Retinal pigment epithelial cell (primary cell): ENCODE measurements at regions not wholly inside any gene's neighbourhood (a gene's known extent, or its start where the extent isn't known, plus 50 kb on each side); places are given as distances from the start of the nearest gene placed in this dataset.

Experiments used
- DNase-seq: peaks from one replicate; pipeline ENCODE4 v3.0.0-alpha.2; 2010; ENCODE audit warnings: low read depth
- H3K4me3 ChIP-seq: 2 replicates; pipeline ENCODE4 v1.5.1; 2011; ENCODE audit warnings: mild to moderate bottlenecking, low read length, control low read depth, moderate library complexity
- CTCF ChIP-seq: conservative IDR thresholded peaks from 2 replicates; pipeline ENCODE4 v1.5.1; 2011; ENCODE audit warnings: low read depth, low read length, control low read depth, inconsistent platforms

- no peak overlapping the region for H3K4me3 ChIP-seq
- no peak for TF ChIP-seq CTCF
- DNase-seq, result no peak
Measured at GRCh38 chr9:31253800-31254762, 1130.4 kb upstream of the ACO1 start.

- no peak for TF ChIP-seq CTCF
- no peak for DNase-seq
- no peak overlapping the region for H3K4me3 ChIP-seq
Measured at GRCh38 chr9:31255211-31255610, 1129.2 kb upstream of the ACO1 start.

GRCh38 chr9:31259824-31260223 lies 1124.6 kb upstream of the ACO1 start:
- no peak overlapping the region for H3K4me3 ChIP-seq
- no peak for TF ChIP-seq CTCF
- no peak for DNase-seq

GRCh38 chr9:31272456-31273295 lies 1111.8 kb upstream of the ACO1 start:
- peak; percentile 25 for DNase-seq
- no peak overlapping the region for H3K4me3 ChIP-seq
- TF ChIP-seq CTCF, result no peak

- no peak overlapping the region for H3K4me3 ChIP-seq
- no peak for DNase-seq
- no peak for TF ChIP-seq CTCF
Measured at GRCh38 chr9:31275419-31275818, 1109.0 kb upstream of the ACO1 start.

- no peak overlapping the region for H3K4me3 ChIP-seq
- TF ChIP-seq CTCF, result no peak
- DNase-seq, result no peak
Measured at GRCh38 chr9:31290731-31291130, 1093.7 kb upstream of the ACO1 start.
